ENCODE measurements at regions not wholly inside any gene's neighbourhood (a gene's known extent, or its start where the extent isn't known, plus 50 kb on each side); places are given as distances from the start of the nearest gene placed in this dataset.

DNA sequence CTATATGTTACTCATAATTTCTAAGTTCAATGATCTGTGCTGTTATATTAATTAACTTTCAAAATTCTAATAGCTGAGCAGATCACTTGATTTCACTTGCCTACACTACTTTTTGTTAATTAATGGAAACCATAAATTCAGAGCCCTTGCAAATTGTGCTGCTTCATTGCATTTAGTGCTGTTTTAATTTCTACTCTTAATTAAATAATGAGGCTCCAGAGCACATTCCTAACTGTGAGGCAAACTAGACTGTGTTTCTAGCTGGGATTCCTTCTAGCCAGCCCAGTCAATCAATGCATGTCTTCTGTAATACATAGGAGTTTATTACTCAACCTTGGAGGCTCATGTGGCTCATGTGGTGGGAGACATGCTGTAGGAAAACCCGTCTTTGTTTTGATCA, 301.1 kb upstream of the GOLIM4 start:
- no peak overlapping the region for H2AFZ ChIP-seq (ENCODE audit: control insufficient read depth, low read length)
- FAIRE-seq (no peak), DNase-seq (ENCODE audit: low read depth, low spot score) (no peak)
- no peaks in the 10 kb centered on the region for H3K9me3 ChIP-seq (ENCODE audit: control insufficient read depth, low read depth, low read length)
- H3K4me1 ChIP-seq (ENCODE audit: control insufficient read depth, extremely low read depth, insufficient read depth, low read length): no peaks in the 10 kb centered on the region
- no peaks in the 10 kb centered on the region for H3K9me1 ChIP-seq (ENCODE audit: control insufficient read depth, extremely low read depth, insufficient read depth, low read length)
- no peaks in the 10 kb centered on the region for H3K27me3 ChIP-seq (ENCODE audit: control insufficient read depth, extremely low read depth, insufficient read depth, low read length)
- H3K36me3 ChIP-seq (ENCODE audit: control insufficient read depth in 2 of 2, extremely low read depth in 1 of 2, insufficient read depth in 2 of 2, low read length in 2 of 2): no peaks in the 10 kb centered on the region
- no peak overlapping the region for H3K4me2 ChIP-seq (ENCODE audit: control insufficient read depth, extremely low read depth, insufficient read depth, low read depth, low read length)
- H3K4me3 ChIP-seq (ENCODE audit: control insufficient read depth in 2 of 3, extremely low read depth in 1 of 3, insufficient read depth in 2 of 3, low read depth in 1 of 3, low read length in 3 of 3): no peak overlapping the region
- no peaks in the 10 kb centered on the region for H4K20me1 ChIP-seq (ENCODE audit: control insufficient read depth, extremely low read depth, insufficient read depth, low read length)
- TF ChIP-seq, protein P1, sequence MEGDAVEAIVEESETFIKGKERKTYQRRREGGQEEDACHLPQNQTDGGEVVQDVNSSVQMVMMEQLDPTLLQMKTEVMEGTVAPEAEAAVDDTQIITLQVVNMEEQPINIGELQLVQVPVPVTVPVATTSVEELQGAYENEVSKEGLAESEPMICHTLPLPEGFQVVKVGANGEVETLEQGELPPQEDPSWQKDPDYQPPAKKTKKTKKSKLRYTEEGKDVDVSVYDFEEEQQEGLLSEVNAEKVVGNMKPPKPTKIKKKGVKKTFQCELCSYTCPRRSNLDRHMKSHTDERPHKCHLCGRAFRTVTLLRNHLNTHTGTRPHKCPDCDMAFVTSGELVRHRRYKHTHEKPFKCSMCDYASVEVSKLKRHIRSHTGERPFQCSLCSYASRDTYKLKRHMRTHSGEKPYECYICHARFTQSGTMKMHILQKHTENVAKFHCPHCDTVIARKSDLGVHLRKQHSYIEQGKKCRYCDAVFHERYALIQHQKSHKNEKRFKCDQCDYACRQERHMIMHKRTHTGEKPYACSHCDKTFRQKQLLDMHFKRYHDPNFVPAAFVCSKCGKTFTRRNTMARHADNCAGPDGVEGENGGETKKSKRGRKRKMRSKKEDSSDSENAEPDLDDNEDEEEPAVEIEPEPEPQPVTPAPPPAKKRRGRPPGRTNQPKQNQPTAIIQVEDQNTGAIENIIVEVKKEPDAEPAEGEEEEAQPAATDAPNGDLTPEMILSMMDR (optimal IDR thresholded peaks at IDR 0.05 in 1 of 3, IDR thresholded peaks at IDR 0.05 in 1 of 3, conservative IDR thresholded peaks at IDR 0.05 in 1 of 3; ENCODE audit: extremely low read depth in 1 of 3, insufficient read depth in 2 of 3, low read length in 3 of 3): no peak
- no peak overlapping the region for H3K9ac ChIP-seq (ENCODE audit: control insufficient read depth, extremely low read depth, insufficient read depth, low read length)
- dilution Hi-C loops (cut with MboI; ENCODE audit: extremely low pct_ligation_motif_present, low sequenced_read_pairs): no loop called here
- no peaks in the 10 kb centered on the region for H3K79me2 ChIP-seq (ENCODE audit: control insufficient read depth, insufficient read depth, low read length)
- H3K27ac ChIP-seq (ENCODE audit: control insufficient read depth, insufficient read depth, low read length): no peak overlapping the region

DNA sequence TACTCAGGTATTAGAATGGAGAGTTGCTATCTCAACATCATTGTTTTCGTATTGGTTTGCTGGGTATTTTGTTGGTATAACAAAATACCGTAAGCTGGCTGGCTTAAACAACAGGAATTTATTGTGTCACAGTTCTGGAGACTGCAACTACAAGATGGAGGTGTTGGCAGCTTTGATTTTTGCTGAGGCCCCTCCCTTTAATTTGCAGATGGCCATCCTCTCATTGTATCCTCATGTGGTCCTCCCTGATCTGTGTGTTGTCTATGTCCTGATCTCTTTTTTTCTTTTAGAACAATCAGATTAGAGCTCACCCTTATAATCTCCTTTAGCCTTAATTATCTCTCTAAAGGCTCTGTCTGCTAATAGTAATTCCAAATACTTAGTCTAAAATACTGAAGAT, 299.8 kb upstream of the GOLIM4 start:
- dilution Hi-C loops (cut with MboI; ENCODE audit: extremely low pct_ligation_motif_present, low sequenced_read_pairs): no loop called here
- DNase-seq (ENCODE audit: low read depth, low spot score) (no peak), FAIRE-seq (no peak)
- no peak for TF ChIP-seq EZH2 (IDR thresholded peaks at IDR 0.05; ENCODE audit: low read length)
- TF ChIP-seq, protein P1 (optimal IDR thresholded peaks at IDR 0.05 in 1 of 3, IDR thresholded peaks at IDR 0.05 in 1 of 3, conservative IDR thresholded peaks at IDR 0.05 in 1 of 3; ENCODE audit: extremely low read depth in 1 of 3, insufficient read depth in 2 of 3, low read length in 3 of 3): no peak
- no peak overlapping the region for H3K4me3 ChIP-seq (ENCODE audit: control insufficient read depth in 2 of 3, extremely low read depth in 1 of 3, insufficient read depth in 2 of 3, low read depth in 1 of 3, low read length in 3 of 3)
- H3K27me3 ChIP-seq (ENCODE audit: control insufficient read depth, extremely low read depth, insufficient read depth, low read length): no peaks in the 10 kb centered on the region
- H3K36me3 ChIP-seq (ENCODE audit: control insufficient read depth in 2 of 2, extremely low read depth in 1 of 2, insufficient read depth in 2 of 2, low read length in 2 of 2): no peaks in the 10 kb centered on the region
- H3K9me3 ChIP-seq (ENCODE audit: control insufficient read depth, low read depth, low read length): no peaks in the 10 kb centered on the region
- H2AFZ ChIP-seq (ENCODE audit: control insufficient read depth, low read length): no peak overlapping the region
- no peaks in the 10 kb centered on the region for H4K20me1 ChIP-seq (ENCODE audit: control insufficient read depth, extremely low read depth, insufficient read depth, low read length)
- H3K9ac ChIP-seq (ENCODE audit: control insufficient read depth, extremely low read depth, insufficient read depth, low read length): no peak overlapping the region
- H3K79me2 ChIP-seq (ENCODE audit: control insufficient read depth, insufficient read depth, low read length): no peaks in the 10 kb centered on the region
- H3K27ac ChIP-seq (ENCODE audit: control insufficient read depth, insufficient read depth, low read length): no peak overlapping the region
- no peaks in the 10 kb centered on the region for H3K4me1 ChIP-seq (ENCODE audit: control insufficient read depth, extremely low read depth, insufficient read depth, low read length)
- H3K4me2 ChIP-seq (ENCODE audit: control insufficient read depth, extremely low read depth, insufficient read depth, low read depth, low read length): no peak overlapping the region
- no peaks in the 10 kb centered on the region for H3K9me1 ChIP-seq (ENCODE audit: control insufficient read depth, extremely low read depth, insufficient read depth, low read length)

All from keratinocyte (primary cell).